MM.1S (cell line): ENCODE measurements at regions not wholly inside any gene's neighbourhood (a gene's known extent, or its start where the extent isn't known, plus 50 kb on each side); places are given as distances from the start of the nearest gene placed in this dataset.

ENCODE experiments used
- DNase-seq: peaks from one replicate; pipeline ENCODE4 v3.0.0-alpha.2; 2015
- H2AFZ ChIP-seq: fragments of 300-600 bp; sonication (generic); 2 replicates; pipeline ENCODE4 v1.6.0; 2016; ENCODE audit warnings: antibody characterized with exemption, low read length
- H3F3A ChIP-seq: fragments of 300-600 bp; sonication (generic); 2 replicates; pipeline ENCODE4 v1.6.1; 2016; ENCODE audit warnings: mild to moderate bottlenecking, antibody characterized with exemption, low read length, moderate library complexity, mixed read lengths; ENCODE audit not compliant: insufficient read depth
- H3K27ac ChIP-seq: fragments of 300-600 bp; sonication (generic); 2 replicates; pipeline ENCODE4 v1.5.1; 2016; ENCODE audit warnings: mild to moderate bottlenecking, low read length
- H3K27me3 ChIP-seq: fragments of 300-600 bp; sonication (generic); replicated peaks from 2 replicates; pipeline ENCODE4 v1.6.0; 2016; ENCODE audit warnings: low read length; ENCODE audit not compliant: insufficient read depth
- H3K36me3 ChIP-seq: fragments of 300-600 bp; sonication (generic); replicated peaks from 2 replicates; pipeline ENCODE4 v1.6.1; 2016; ENCODE audit warnings: mild to moderate bottlenecking, low read length, mixed read lengths; ENCODE audit not compliant: insufficient read depth
- H3K4me1 ChIP-seq: fragments of 300-600 bp; sonication (generic); 2 replicates; pipeline ENCODE4 v1.6.1; 2016; ENCODE audit warnings: low read length, mixed read lengths
- H3K4me2 ChIP-seq: fragments of 300-600 bp; sonication (generic); 2 replicates; pipeline ENCODE4 v1.6.0; 2016; ENCODE audit warnings: low read depth, low read length
- H3K4me3 ChIP-seq: fragments of 300-600 bp; sonication (generic); 2 replicates; pipeline ENCODE4 v1.5.1; 2016; ENCODE audit warnings: low read length, mixed read lengths
- H3K79me2 ChIP-seq: fragments of 300-600 bp; sonication (generic); 2 replicates; pipeline ENCODE4 v1.6.1; 2016; ENCODE audit warnings: mixed run types, low read length, mixed read lengths
- H3K9ac ChIP-seq: fragments of 300-600 bp; sonication (generic); 2 replicates; pipeline ENCODE4 v1.6.1; 2016; ENCODE audit warnings: low read length, mixed read lengths
- H3K9me2 ChIP-seq: fragments of 300-600 bp; sonication (generic); replicated peaks from 2 replicates; pipeline ENCODE4 v1.6.1; 2016; ENCODE audit warnings: mild to moderate bottlenecking, low read length, mixed read lengths; ENCODE audit not compliant: insufficient read depth
- H3K9me3 ChIP-seq: fragments of 300-600 bp; sonication (generic); replicated peaks from 2 replicates; pipeline ENCODE4 v1.6.1; 2016; ENCODE audit warnings: mild to moderate bottlenecking, low read length, mixed read lengths; ENCODE audit not compliant: insufficient read depth
- H4K20me1 ChIP-seq: fragments of 300-600 bp; sonication (generic); 2 replicates; pipeline ENCODE4 v1.6.1; 2016; ENCODE audit warnings: mild to moderate bottlenecking, low read length, moderate library complexity, mixed read lengths; ENCODE audit not compliant: insufficient read depth
- CTCF ChIP-seq: fragments of 300-600 bp; sonication (generic); IDR thresholded peaks from 2 replicates; pipeline ENCODE4 v1.5.1; 2016; ENCODE audit warnings: antibody characterized with exemption, low read length, mixed read lengths
- EZH2 ChIP-seq: fragments of 300-600 bp; sonication (generic); optimal IDR thresholded peaks from 2 replicates; pipeline ENCODE3; 2017; ENCODE audit warnings: low read depth, mild to moderate bottlenecking, antibody characterized with exemption, low read length, mixed read lengths
- EZH2phosphoT487 ChIP-seq: fragments of 300-600 bp; sonication (generic); IDR thresholded peaks from 2 replicates; pipeline ENCODE4 v1.6.1; 2018; ENCODE audit warnings: antibody characterized with exemption, low read length

GRCh38 chr2:11955314-11955713 lies 208.9 kb downstream of the LPIN1 start:
- no peaks in the 10 kb centered on the region for H4K20me1 ChIP-seq
- no peak overlapping the region for H3K4me3 ChIP-seq
- no peaks in the 10 kb centered on the region for H3K9me3 ChIP-seq
- no peak overlapping the region for H3K4me2 ChIP-seq
- H3K79me2 ChIP-seq, result no peaks in the 10 kb centered on the region
- no peaks in the 10 kb centered on the region for H3K9me2 ChIP-seq
- DNase-seq, result no peak
- H3F3A ChIP-seq, result no peaks in the 10 kb centered on the region
- H3K27me3 ChIP-seq, result no peaks in the 10 kb centered on the region
- no peak overlapping the region for H2AFZ ChIP-seq
- H3K9ac ChIP-seq, result no peak overlapping the region
- no peaks in the 10 kb centered on the region for H3K4me1 ChIP-seq
- no peaks in the 10 kb centered on the region for H3K36me3 ChIP-seq
- H3K27ac ChIP-seq, result no peak overlapping the region
- TF ChIP-seq CTCF (no peak), EZH2 (no peak), EZH2phosphoT487 (no peak)

- H3K4me1 ChIP-seq, result no peaks in the 10 kb centered on the region
- H4K20me1 ChIP-seq, result no peaks in the 10 kb centered on the region
- H3K9me2 ChIP-seq, result no peaks in the 10 kb centered on the region
- H3K4me3 ChIP-seq, result no peak overlapping the region
- no peaks in the 10 kb centered on the region for H3K9me3 ChIP-seq
- no peaks in the 10 kb centered on the region for H3K79me2 ChIP-seq
- H2AFZ ChIP-seq, result no peak overlapping the region
- TF ChIP-seq EZH2 (no peak), EZH2phosphoT487 (no peak), CTCF (no peak)
- H3K27me3 ChIP-seq, result no peaks in the 10 kb centered on the region
- H3K4me2 ChIP-seq, result no peak overlapping the region
- no peak overlapping the region for H3K27ac ChIP-seq
- no peak overlapping the region for H3K9ac ChIP-seq
- H3F3A ChIP-seq, result no peaks in the 10 kb centered on the region
- DNase-seq, result no peak
- no peaks in the 10 kb centered on the region for H3K36me3 ChIP-seq
Measured at GRCh38 chr2:11955884-11956291, 209.5 kb downstream of the LPIN1 start.

GRCh38 chr2:11962707-11963328 lies 216.4 kb downstream of the LPIN1 start:
- no peak overlapping the region for H2AFZ ChIP-seq
- TF ChIP-seq EZH2, result no peak
- no peak for TF ChIP-seq EZH2phosphoT487
- no peak for TF ChIP-seq CTCF
- no peaks in the 10 kb centered on the region for H3K4me1 ChIP-seq
- H3K79me2 ChIP-seq, result no peaks in the 10 kb centered on the region
- H3K36me3 ChIP-seq, result no peaks in the 10 kb centered on the region
- no peaks in the 10 kb centered on the region for H3F3A ChIP-seq
- H3K27ac ChIP-seq, result no peak overlapping the region
- no peak overlapping the region for H3K4me3 ChIP-seq
- no peaks in the 10 kb centered on the region for H4K20me1 ChIP-seq
- H3K9me2 ChIP-seq, result no peaks in the 10 kb centered on the region
- no peaks in the 10 kb centered on the region for H3K27me3 ChIP-seq
- DNase-seq, result no peak
- H3K4me2 ChIP-seq, result no peak overlapping the region
- H3K9ac ChIP-seq, result no peak overlapping the region
- H3K9me3 ChIP-seq, result no peaks in the 10 kb centered on the region
